ENCODE measurements at regions not wholly inside any gene's neighbourhood (a gene's known extent, or its start where the extent isn't known, plus 50 kb on each side); places are given as distances from the start of the nearest gene placed in this dataset.
A peak's percentile ranks its signal among the peaks of the same experiment; 100 is the strongest.

DNA sequence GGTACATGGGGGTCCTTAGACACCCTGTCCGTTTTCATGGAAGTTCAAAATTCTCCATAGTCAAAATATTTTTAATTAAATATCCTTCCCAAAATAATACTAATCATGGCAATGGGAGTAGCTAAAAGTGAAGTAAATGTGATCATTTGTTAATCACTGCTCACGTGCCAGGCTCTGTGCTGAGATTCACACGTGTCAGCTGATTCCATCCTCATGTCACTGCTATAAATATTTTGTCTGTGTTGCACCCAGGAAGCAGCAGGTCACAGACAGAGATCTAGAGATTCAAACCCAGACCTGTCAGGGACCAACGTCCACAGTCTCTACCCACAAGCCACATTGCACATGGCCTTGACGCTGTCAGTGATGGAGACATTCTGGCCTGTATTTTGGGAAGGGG lies 74.3 kb downstream of the KLHDC7A start:
- H3K4me2 ChIP-seq (ENCODE audit: low read length) = no peak overlapping the region
- no peaks in the 10 kb centered on the region for H3K9me3 ChIP-seq (ENCODE audit: control insufficient read depth in 1 of 2, insufficient read depth in 1 of 2, low read depth in 1 of 2, low read length in 2 of 2)
- H4K20me1 ChIP-seq (ENCODE audit: insufficient read depth) = no peaks in the 10 kb centered on the region
- TF ChIP-seq SP1 (IDR thresholded peaks at IDR 0.05; ENCODE audit: low read depth) (no peak), ZFX (IDR thresholded peaks at IDR 0.05) (no peak), YY1 (IDR thresholded peaks at IDR 0.05; ENCODE audit: extremely low read depth, insufficient replicate concordance, low read depth, low read length) (no peak), ZNF274 (IDR thresholded peaks at IDR 0.05; ENCODE audit: low read depth, low read length) (no peak), CEBPB (IDR thresholded peaks at IDR 0.05; ENCODE audit: low read depth) (no peak), EZH2phosphoT487 (IDR thresholded peaks at IDR 0.05; ENCODE audit: borderline replicate concordance) (no peak), SIN3A (IDR thresholded peaks at IDR 0.05; ENCODE audit: low read depth) (no peak), ATF3 (IDR thresholded peaks at IDR 0.05) (no peak), SRF (IDR thresholded peaks at IDR 0.05; ENCODE audit: low read depth) (no peak)
- no TSS peak for BruUV-seq (replicated peaks)
- intact Hi-C loops (cut with micrococcal nuclease) = no loop called here
- H3K9me2 ChIP-seq (ENCODE audit: insufficient read depth) = no peaks in the 10 kb centered on the region
- no peaks in the 10 kb centered on the region for H3K36me3 ChIP-seq (ENCODE audit: control insufficient read depth in 1 of 2, insufficient read depth in 2 of 2, low read length in 2 of 2)
- H2AFZ ChIP-seq (ENCODE audit: low read depth, low read length, poor library complexity, severe bottlenecking) = no peak overlapping the region
- ChIA-PET RAD21 (ENCODE audit: low non-redundant PET in 1 of 2, low total read pairs in 2 of 2, uncharacterized antibody in 2 of 2, unreplicated experiment in 2 of 2) (no interaction called here), POLR2A (no interaction called here), CTCF (interaction anchor here (0.5 to 2.5 kb wide), 5 partner anchors 10 to 26 kb away, joined by 3 to 9 read pairs (median 8); no protein-coding TSS in a partner anchor)
- no peaks in the 10 kb centered on the region for H3K79me2 ChIP-seq (ENCODE audit: insufficient read depth, low read length)
- no peak overlapping the region for H3K9ac ChIP-seq (ENCODE audit: low read length)
- H3K27ac ChIP-seq (ENCODE audit: low read depth, low read length) = no peak overlapping the region
- no peaks in the 10 kb centered on the region for H3K4me1 ChIP-seq (ENCODE audit: control insufficient read depth in 1 of 2, insufficient read depth in 2 of 2, low read length in 2 of 2)
- DNase-seq (ENCODE audit: low read depth, low spot score) (no peak), ATAC-seq (no peak)
- H3K4me3 ChIP-seq (replicated peaks in 1 of 2; ENCODE audit: low read depth in 1 of 2, low read length in 2 of 2) = no peak overlapping the region
- peaks cover 11% of the 10 kb centered on the region for H3K27me3 ChIP-seq (ENCODE audit: insufficient read depth, low read length)

DNA sequence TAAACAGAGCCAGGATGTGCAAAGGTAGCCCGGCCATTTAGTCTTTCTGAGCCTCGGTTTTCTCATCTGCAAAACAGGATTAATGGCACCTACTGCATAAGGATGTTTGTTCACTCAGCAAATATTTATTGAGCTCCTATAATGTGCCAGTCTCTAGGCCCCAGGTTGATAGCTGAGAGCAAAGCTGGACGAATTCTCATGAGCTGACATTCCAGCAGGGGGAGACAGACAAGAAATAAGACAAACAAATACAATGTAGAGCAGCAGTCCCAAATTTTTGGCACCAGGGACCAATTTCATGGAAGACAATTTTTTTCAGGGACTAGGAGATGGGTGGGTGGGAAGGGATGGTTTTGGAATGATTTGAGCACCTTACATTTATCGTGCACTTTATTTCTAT lies 74.3 kb upstream of the PAX7 start:
- H3K27ac ChIP-seq (ENCODE audit: low read depth, low read length) = no peak overlapping the region
- H3K9ac ChIP-seq (ENCODE audit: low read length) = no peak overlapping the region
- no peaks in the 10 kb centered on the region for H3K36me3 ChIP-seq (ENCODE audit: control insufficient read depth in 1 of 2, insufficient read depth in 2 of 2, low read length in 2 of 2)
- intact Hi-C loops (cut with micrococcal nuclease) = no loop called here
- no TSS peak for BruUV-seq (replicated peaks)
- no peak for TF ChIP-seq ZNF274 (IDR thresholded peaks at IDR 0.05; ENCODE audit: low read depth, low read length)
- TF ChIP-seq, protein P1, sequence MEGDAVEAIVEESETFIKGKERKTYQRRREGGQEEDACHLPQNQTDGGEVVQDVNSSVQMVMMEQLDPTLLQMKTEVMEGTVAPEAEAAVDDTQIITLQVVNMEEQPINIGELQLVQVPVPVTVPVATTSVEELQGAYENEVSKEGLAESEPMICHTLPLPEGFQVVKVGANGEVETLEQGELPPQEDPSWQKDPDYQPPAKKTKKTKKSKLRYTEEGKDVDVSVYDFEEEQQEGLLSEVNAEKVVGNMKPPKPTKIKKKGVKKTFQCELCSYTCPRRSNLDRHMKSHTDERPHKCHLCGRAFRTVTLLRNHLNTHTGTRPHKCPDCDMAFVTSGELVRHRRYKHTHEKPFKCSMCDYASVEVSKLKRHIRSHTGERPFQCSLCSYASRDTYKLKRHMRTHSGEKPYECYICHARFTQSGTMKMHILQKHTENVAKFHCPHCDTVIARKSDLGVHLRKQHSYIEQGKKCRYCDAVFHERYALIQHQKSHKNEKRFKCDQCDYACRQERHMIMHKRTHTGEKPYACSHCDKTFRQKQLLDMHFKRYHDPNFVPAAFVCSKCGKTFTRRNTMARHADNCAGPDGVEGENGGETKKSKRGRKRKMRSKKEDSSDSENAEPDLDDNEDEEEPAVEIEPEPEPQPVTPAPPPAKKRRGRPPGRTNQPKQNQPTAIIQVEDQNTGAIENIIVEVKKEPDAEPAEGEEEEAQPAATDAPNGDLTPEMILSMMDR (IDR thresholded peaks at IDR 0.05 in 2 of 3, conservative IDR thresholded peaks at IDR 0.05 in 1 of 3; ENCODE audit: borderline replicate concordance in 1 of 3, insufficient read depth in 1 of 3, low read depth in 2 of 3, low read length in 2 of 3) = peak; percentile 38 to 67 (median 58); a peak in 5 of 6 replicates
- RAD21 ChIA-PET (ENCODE audit: low non-redundant PET in 1 of 2, low total read pairs in 2 of 2, uncharacterized antibody in 2 of 2, unreplicated experiment in 2 of 2) = interaction anchor here (0.6 to 1.0 kb wide), 3 partner anchors 19 to 266 kb away, joined by 3 to 7 read pairs (median 3); no protein-coding TSS in a partner anchor
- no peaks in the 10 kb centered on the region for H4K20me1 ChIP-seq (ENCODE audit: insufficient read depth)
- H3K4me3 ChIP-seq (replicated peaks in 1 of 2; ENCODE audit: low read depth in 1 of 2, low read length in 2 of 2) = no peak overlapping the region
- DNase-seq (ENCODE audit: low read depth, low spot score) = peak; percentile 44
- H3K9me2 ChIP-seq (ENCODE audit: insufficient read depth) = no peaks in the 10 kb centered on the region
- H3K4me1 ChIP-seq (ENCODE audit: control insufficient read depth in 1 of 2, insufficient read depth in 2 of 2, low read length in 2 of 2) = no peaks in the 10 kb centered on the region
- H3K79me2 ChIP-seq (ENCODE audit: insufficient read depth, low read length) = no peaks in the 10 kb centered on the region
- peak; percentile 71 for ATAC-seq
- POLR2A ChIA-PET = no interaction called here
- peaks cover 7% of the 10 kb centered on the region; the same call in 1 of the 2 replicates for H3K27me3 ChIP-seq (ENCODE audit: insufficient read depth, low read length)
- no peaks in the 10 kb centered on the region for H3K9me3 ChIP-seq (ENCODE audit: control insufficient read depth in 1 of 2, insufficient read depth in 1 of 2, low read depth in 1 of 2, low read length in 2 of 2)
- no peak overlapping the region for H3K4me2 ChIP-seq (ENCODE audit: low read length)
- CTCF ChIA-PET = interaction anchor here (0.5 to 1.9 kb wide), 22 partner anchors 9 to 894 kb away, joined by 3 to 32 read pairs (median 3); no protein-coding TSS in a partner anchor
- H2AFZ ChIP-seq (ENCODE audit: low read depth, low read length, poor library complexity, severe bottlenecking) = no peak overlapping the region

Measured in HCT116 (cell line).